Spleen (tissue), 11 donors: ENCODE measurements at regions not wholly inside any gene's neighbourhood (a gene's known extent, or its start where the extent isn't known, plus 50 kb on each side); places are given as distances from the start of the nearest gene placed in this dataset.

ENCODE experiments used
- DNase-seq: peaks from one replicate; pipeline ENCODE4 v3.0.0-alpha.2; 2020
- H3K27ac ChIP-seq, 8 donors: fragments of 200-600 bp; sonication (generic) in 7 of 8; 1 replicate in 4 of 8; 2 replicates in 4 of 8; pipeline versions ENCODE4 v1.5.0 to v1.8.0; 2016 to 2021; ENCODE audit warnings: inconsistent platforms in 4 of 8, mild to moderate bottlenecking in 4 of 8, moderate library complexity in 1 of 8
- H3K27me3 ChIP-seq, 7 donors: fragments of 200-600 bp; sonication (generic) in 6 of 7; replicated peaks in 1 of 7; 1 replicate in 4 of 7; 2 replicates in 3 of 7; pipeline versions ENCODE4 v1.5.0 to v1.8.0; 2016 to 2021; ENCODE audit warnings: inconsistent platforms in 3 of 7, mild to moderate bottlenecking in 1 of 7
- H3K36me3 ChIP-seq, 6 donors: fragments of 200-600 bp; sonication (generic) in 5 of 6; 1 replicate in 4 of 6; 2 replicates in 2 of 6; pipeline versions ENCODE4 v1.5.0 to v1.8.0; 2016 to 2021; ENCODE audit warnings: inconsistent platforms in 2 of 6
- H3K4me1 ChIP-seq, 6 donors: fragments of 200-600 bp; sonication (generic) in 5 of 6; 1 replicate in 3 of 6; 2 replicates in 3 of 6; pipeline versions ENCODE4 v1.5.0 to v1.8.0; 2016 to 2021; ENCODE audit warnings: inconsistent platforms in 3 of 6
- H3K4me3 ChIP-seq, 8 donors: fragments of 200-600 bp; sonication (generic) in 7 of 8; 1 replicate in 4 of 8; 2 replicates in 4 of 8; pipeline versions ENCODE4 v1.5.0 to v1.8.0; 2016 to 2021; ENCODE audit warnings: inconsistent platforms in 4 of 8, mild to moderate bottlenecking in 4 of 8, moderate library complexity in 2 of 8
- H3K9me3 ChIP-seq, 8 donors: fragments of 200-600 bp; sonication (generic) in 7 of 8; 1 replicate in 4 of 8; 2 replicates in 4 of 8; pipeline versions ENCODE4 v1.5.0 to v1.8.0; 2016 to 2021; ENCODE audit warnings: inconsistent platforms in 4 of 8
- CTCF ChIP-seq, 11 experiments: fragments of 200-600 bp in 7 of 11; fragments of 450-650 bp in 4 of 11; sonication (generic) in 4 of 11; IDR thresholded peaks in 8 of 11; conservative IDR thresholded peaks in 3 of 11; 1 replicate in 7 of 11; 2 replicates in 4 of 11; pipeline versions ENCODE4 v1.4.0 to v1.8.0; 2016 to 2021; ENCODE audit warnings: antibody characterized with exemption in 11 of 11, inconsistent platforms in 4 of 11, mild to moderate bottlenecking in 1 of 11
- POLR2A ChIP-seq, 3 donors: fragments of 450-650 bp; IDR thresholded peaks; one replicate each; pipeline ENCODE4 v1.5.1; 2017; ENCODE audit warnings: antibody characterized with exemption in 3 of 3, mild to moderate bottlenecking in 1 of 3
- POLR2AphosphoS5 ChIP-seq, 3 donors: sonication (generic); formaldehyde crosslinking; IDR thresholded peaks; one replicate each; pipeline ENCODE4 v1.5.1; 2017; ENCODE audit warnings: antibody characterized with exemption in 3 of 3
- WGBS, 5 donors: extraction: QIAGEN DNeasy Blood & Tissue Kit in 3 of 5; methylation state at CpG; one replicate each; pipeline versions ENCODE4 v1.1.5 to v1.1.7; 2013 to 2018; 5-methylcytosine and 5-hydroxymethylcytosine counted together
- intact Hi-C: fragments of 100-400 bp; cut with DNase I; formaldehyde crosslinking; loops from one replicate; pipeline ENCODE4 v1.15.0; 2023; ENCODE audit warnings: low total_unique reads
- donor health status: healthy with polysubstance abuse.
- donor health status: DM: no; HTN: no; CAD: no; lungs with moderate emphysema.
- donor health status: DM: no; HTN: no; CAD: no.
- donor health status: Bipolar disorder and iron deficiency.
- donor health status: healthy.
- donor health status: DM: no; HTN: no; CAD: no.
- donor health status: DM: yes; HTN: yes; CAD: no.

GRCh38 chr2:237229905-237230304, 144.2 kb downstream of the COPS8 start:
- WGBS, 5 donors, result 73 to 94% (median 91%) methylated on average over 2 of the region's 2 CpGs
- no peaks in the 10 kb centered on the region for H3K36me3 ChIP-seq
- intact Hi-C loops, result no loop called here
- no peaks in the 10 kb centered on the region for H3K9me3 ChIP-seq
- no peak overlapping the region for H3K27ac ChIP-seq
- peaks cover 0 to 19% (median 0%) of the 10 kb centered on the region in 7 donors for H3K27me3 ChIP-seq
- no peak for TF ChIP-seq POLR2A (IDR thresholded peaks at IDR 0.05)
- TF ChIP-seq CTCF (IDR thresholded peaks at IDR 0.05 in 8 of 11, conservative IDR thresholded peaks at IDR 0.05 in 3 of 11), result no peak
- TF ChIP-seq POLR2AphosphoS5 (IDR thresholded peaks at IDR 0.05), result no peak
- peaks cover 0 to 1% (median 0%) of the 10 kb centered on the region in 6 donors for H3K4me1 ChIP-seq
- no peak overlapping the region for H3K4me3 ChIP-seq
- no peak for DNase-seq

- Histone ChIP-seq H3K27ac (no peak overlapping the region), H3K27me3 (peaks cover 0 to 19% (median 0%) of the 10 kb centered on the region in 7 donors), H3K4me3 (no peak overlapping the region), H3K9me3 (no peaks in the 10 kb centered on the region), H3K36me3 (no peaks in the 10 kb centered on the region), H3K4me1 (peaks cover 0 to 6% (median 0%) of the 10 kb centered on the region in 6 donors)
- DNase-seq, result no peak
- intact Hi-C loops, result no loop called here
- 91 to 95% (median 94%) methylated on average over 3 of the region's 3 CpGs for WGBS, 5 donors
- no peak for TF ChIP-seq POLR2A (IDR thresholded peaks at IDR 0.05)
- TF ChIP-seq POLR2AphosphoS5 (IDR thresholded peaks at IDR 0.05), result no peak
- no peak for TF ChIP-seq CTCF (IDR thresholded peaks at IDR 0.05 in 8 of 11, conservative IDR thresholded peaks at IDR 0.05 in 3 of 11)
Measured at GRCh38 chr2:237230355-237230754, 144.7 kb downstream of the COPS8 start.

- TF ChIP-seq POLR2AphosphoS5 (IDR thresholded peaks at IDR 0.05) (no peak), POLR2A (IDR thresholded peaks at IDR 0.05) (no peak), CTCF (IDR thresholded peaks at IDR 0.05 in 8 of 11, conservative IDR thresholded peaks at IDR 0.05 in 3 of 11) (no peak)
- peaks cover 0 to 19% (median 0%) of the 10 kb centered on the region in 7 donors for H3K27me3 ChIP-seq
- H3K4me1 ChIP-seq, result peaks cover 0 to 9% (median 0%) of the 10 kb centered on the region in 6 donors
- DNase-seq, result no peak
- intact Hi-C loops, result no loop called here
- H3K4me3 ChIP-seq, result no peak overlapping the region
- H3K9me3 ChIP-seq, result no peaks in the 10 kb centered on the region
- H3K36me3 ChIP-seq, result no peaks in the 10 kb centered on the region
- H3K27ac ChIP-seq, result no peak overlapping the region
- WGBS, 5 donors, result 83 to 91% (median 89%) methylated on average over 9 of the region's 9 CpGs
Measured at GRCh38 chr2:237231593-237231992, 145.9 kb downstream of the COPS8 start.

GRCh38 chr2:237232166-237232565, 146.5 kb downstream of the COPS8 start:
- no peak for DNase-seq
- no peak overlapping the region for H3K27ac ChIP-seq
- peaks cover 0 to 9% (median 0%) of the 10 kb centered on the region in 6 donors for H3K4me1 ChIP-seq
- TF ChIP-seq CTCF (IDR thresholded peaks at IDR 0.05 in 8 of 11, conservative IDR thresholded peaks at IDR 0.05 in 3 of 11), result no peak
- no peak for TF ChIP-seq POLR2AphosphoS5 (IDR thresholded peaks at IDR 0.05)
- no peak for TF ChIP-seq POLR2A (IDR thresholded peaks at IDR 0.05)
- no peak overlapping the region for H3K4me3 ChIP-seq
- intact Hi-C loops, result no loop called here
- H3K36me3 ChIP-seq, result no peaks in the 10 kb centered on the region
- H3K27me3 ChIP-seq, result peaks cover 0 to 19% (median 0%) of the 10 kb centered on the region in 7 donors
- no peaks in the 10 kb centered on the region for H3K9me3 ChIP-seq
